Lower leg skin (tissue), 4 donors: ENCODE measurements at regions not wholly inside any gene's neighbourhood (a gene's known extent, or its start where the extent isn't known, plus 50 kb on each side); places are given as distances from the start of the nearest gene placed in this dataset.

ENCODE experiments used
- DNase-seq, 2 donors: peaks; one replicate each; pipeline ENCODE4 v3.0.0-alpha.2; 2019; ENCODE audit warnings: low spot score in 2 of 2
- H3K4me3 ChIP-seq: fragments of 200-600 bp; sonication (generic); 2 replicates; pipeline ENCODE4 v1.5.1; 2017; ENCODE audit warnings: mild to moderate bottlenecking, low read depth; ENCODE audit not compliant: poor library complexity, severe bottlenecking
- CTCF ChIP-seq, 3 donors: fragments of 450-650 bp; IDR thresholded peaks; one replicate each; pipeline ENCODE4 v1.5.1; 2016; ENCODE audit warnings: antibody characterized with exemption in 3 of 3, mild to moderate bottlenecking in 3 of 3, moderate library complexity in 2 of 3
- POLR2A ChIP-seq, 2 donors: fragments of 450-650 bp; IDR thresholded peaks; one replicate each; pipeline ENCODE4 v1.6.1; 2016 to 2017; ENCODE audit warnings: antibody characterized with exemption in 2 of 2, mild to moderate bottlenecking in 1 of 2, moderate library complexity in 1 of 2
- WGBS, 2 donors: methylation state at CpG; one replicate each; pipeline ENCODE4 v1.1.5; 2018; 5-methylcytosine and 5-hydroxymethylcytosine counted together
- intact Hi-C: fragments of 100-400 bp; cut with DNase I; formaldehyde crosslinking; loops from one replicate; pipeline ENCODE4 v1.15.0; 2023; ENCODE audit warnings: low total_unique reads

DNA sequence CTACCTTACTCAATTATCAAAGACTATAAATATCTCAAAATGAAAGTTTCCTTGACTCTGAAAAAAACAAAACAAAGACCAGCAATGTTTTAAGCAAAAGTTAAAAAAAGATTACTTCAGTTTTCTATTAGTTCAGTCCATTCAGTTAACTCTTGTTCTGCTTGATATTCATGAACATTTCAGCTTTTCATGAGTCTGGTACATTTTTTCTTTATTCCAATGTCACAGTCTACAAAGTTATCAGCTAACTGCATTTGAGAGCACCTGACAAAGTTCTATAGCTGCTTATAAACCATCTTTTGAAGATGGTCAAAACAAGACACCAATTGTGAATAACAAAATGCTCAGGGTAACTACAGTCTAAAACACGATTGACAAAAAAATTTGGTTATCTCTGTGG, 156.1 kb upstream of the NOX3 start:
- DNase-seq = no peak
- intact Hi-C loops = no loop called here
- 88 to 91% methylated on average over 1 of the region's 1 CpG for WGBS, 2 donors
- no peak overlapping the region for H3K4me3 ChIP-seq
- TF ChIP-seq POLR2A (IDR thresholded peaks at IDR 0.05) (no peak), CTCF (IDR thresholded peaks at IDR 0.05) (no peak)

DNA sequence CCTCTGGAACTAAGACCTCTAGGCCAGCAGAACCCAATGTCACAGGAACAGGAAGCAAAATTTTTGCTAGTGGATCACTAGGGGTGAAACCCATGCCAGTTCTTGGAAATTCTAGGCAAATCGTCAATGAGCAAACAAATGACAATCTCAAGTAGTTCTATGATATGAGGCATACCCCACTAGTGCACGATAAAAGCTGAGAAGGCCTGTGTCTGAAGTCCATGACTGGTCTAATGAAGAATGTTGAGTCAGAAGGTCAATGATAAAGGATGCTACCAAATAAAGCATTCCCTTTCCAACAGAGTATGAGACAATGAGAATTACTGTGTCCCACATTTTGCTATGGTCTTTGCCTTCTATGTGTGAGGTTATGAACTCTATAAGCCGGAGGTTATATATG, 149.4 kb upstream of the NOX3 start:
- no peak for TF ChIP-seq POLR2A (IDR thresholded peaks at IDR 0.05)
- no peak for TF ChIP-seq CTCF (IDR thresholded peaks at IDR 0.05)
- intact Hi-C loops = no loop called here
- 86 to 92% methylated on average over 3 of the region's 3 CpGs for WGBS, 2 donors
- H3K4me3 ChIP-seq = no peak overlapping the region
- no peak for DNase-seq

DNA sequence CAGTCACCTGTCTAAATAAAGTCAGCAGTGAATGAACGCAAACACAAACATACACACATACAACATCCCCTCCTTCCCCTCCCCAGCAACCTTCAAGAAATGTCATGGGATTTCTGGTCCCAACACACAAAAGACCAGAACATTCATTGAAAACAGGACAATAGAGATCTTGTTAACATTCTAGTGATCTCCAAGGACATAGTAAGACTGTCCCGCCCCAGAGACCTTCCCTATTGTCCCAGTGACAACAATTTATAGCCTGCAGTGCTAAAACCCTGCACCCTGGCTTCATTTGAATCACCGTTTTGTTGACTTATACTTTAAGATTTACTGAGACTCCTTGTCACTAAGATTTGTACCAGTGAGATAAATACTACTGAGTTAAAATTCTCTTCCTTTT, 143.9 kb upstream of the NOX3 start:
- intact Hi-C loops = no loop called here
- DNase-seq = no peak
- 57 to 62% methylated on average over 3 of the region's 3 CpGs for WGBS, 2 donors
- H3K4me3 ChIP-seq = no peak overlapping the region
- no peak for TF ChIP-seq CTCF (IDR thresholded peaks at IDR 0.05)
- TF ChIP-seq POLR2A (IDR thresholded peaks at IDR 0.05) = no peak

DNA sequence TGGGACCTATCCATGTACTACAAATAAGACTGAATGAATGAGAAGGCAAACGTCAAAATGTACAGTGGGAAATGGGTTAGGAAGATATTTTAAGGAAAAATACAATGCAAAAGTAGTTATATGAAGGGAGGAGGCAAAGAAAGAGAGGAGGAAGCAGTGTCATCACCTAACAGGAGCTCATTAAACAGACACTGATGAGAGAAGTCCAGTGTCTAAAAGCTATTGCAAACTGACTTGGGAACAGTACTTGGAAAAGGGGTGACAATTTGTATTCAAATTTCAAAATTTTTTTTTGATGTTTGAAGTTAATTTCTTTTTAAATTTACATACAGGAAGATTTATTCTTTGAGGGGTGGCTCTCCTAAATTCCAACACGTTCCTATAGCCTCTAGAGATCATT, 143.5 kb upstream of the NOX3 start:
- TF ChIP-seq CTCF (IDR thresholded peaks at IDR 0.05) = no peak
- no peak for TF ChIP-seq POLR2A (IDR thresholded peaks at IDR 0.05)
- DNase-seq = no peak
- 56 to 58% methylated on average over 2 of the region's 2 CpGs for WGBS, 2 donors
- intact Hi-C loops = no loop called here
- no peak overlapping the region for H3K4me3 ChIP-seq

DNA sequence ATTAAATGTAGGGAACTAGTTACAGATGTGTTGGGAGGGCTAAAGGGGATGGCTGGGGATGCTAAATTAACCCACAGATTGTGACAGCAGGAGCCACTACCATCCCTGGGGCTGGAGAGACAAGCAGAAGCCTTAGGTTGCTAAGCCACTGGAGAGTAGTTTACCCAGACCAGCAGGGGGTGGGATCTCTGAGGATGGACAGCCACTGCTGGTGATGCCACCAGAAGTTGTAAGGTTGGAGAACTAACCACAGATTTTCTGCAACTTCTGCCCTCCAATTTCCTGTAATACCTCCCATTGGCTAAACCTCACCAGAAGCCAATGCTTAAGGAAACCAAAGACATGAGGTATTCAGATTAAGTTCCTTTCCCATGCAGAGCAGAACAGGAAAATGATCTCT, 139.6 kb upstream of the NOX3 start:
- no peak overlapping the region for H3K4me3 ChIP-seq
- TF ChIP-seq POLR2A (IDR thresholded peaks at IDR 0.05) = no peak
- no peak for TF ChIP-seq CTCF (IDR thresholded peaks at IDR 0.05)
- intact Hi-C loops = no loop called here
- no peak for DNase-seq

DNA sequence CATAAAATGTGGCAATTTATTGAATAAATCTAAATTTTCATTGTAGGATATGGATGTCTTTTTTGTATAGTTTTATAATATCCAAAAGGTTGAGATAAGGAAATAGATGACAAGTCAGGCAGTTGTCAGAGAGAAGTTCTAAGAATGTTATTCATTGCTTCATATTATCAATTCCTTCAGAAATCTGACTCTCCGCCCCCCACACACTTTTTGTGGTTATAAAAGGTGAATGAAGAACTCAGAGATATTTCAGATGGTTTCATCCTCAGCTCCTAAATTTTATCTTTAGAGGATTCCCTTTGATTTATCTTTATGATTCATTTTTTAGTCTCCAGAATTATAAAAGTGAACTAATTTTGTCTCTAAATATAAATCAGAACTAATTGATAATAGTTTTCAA, 136.1 kb upstream of the NOX3 start:
- 93 to 98% methylated on average over 1 of the region's 1 CpG for WGBS, 2 donors
- intact Hi-C loops = no loop called here
- TF ChIP-seq POLR2A (IDR thresholded peaks at IDR 0.05) = no peak

More for the DNA sequence above, 136.1 kb upstream of the NOX3 start:
- DNase-seq = no peak
- no peak overlapping the region for H3K4me3 ChIP-seq
